Endothelial cell of umbilical vein (primary cell): ENCODE measurements at regions not wholly inside any gene's neighbourhood (a gene's known extent, or its start where the extent isn't known, plus 50 kb on each side); places are given as distances from the start of the nearest gene placed in this dataset.

Experiments
- BruUV-seq: library from RNA; stranded (reverse); fragments of 400-500 nt; replicated peaks from 2 replicates; lab custom pipeline; 2021; lab: Mats Ljungman, UMichigan
- CTCF ChIA-PET: fragments of 300-600, 350-600 bp; sonication (Branson Sonifier 250); formaldehyde crosslinking; loops from one replicate; lab custom pipeline; 2021; ENCODE audit warnings: antibody characterized with exemption, inconsistent platforms; lab: Charles Lee
- POLR2A ChIA-PET: fragments of 300-600, 350-600 bp; sonication (Branson Sonifier 250); formaldehyde crosslinking; loops from one replicate; lab custom pipeline; 2021; ENCODE audit warnings: antibody characterized with exemption, inconsistent platforms; lab: Charles Lee
- DNase-seq: peaks from one replicate; pipeline ENCODE4 v3.0.0-alpha.2; 2011; ENCODE audit warnings: low read depth, low spot score
- FAIRE-seq: peaks from 2 replicates; lab custom pipeline; 2011; peaks lifted over from hg19 to GRCh38; lab: Jason Lieb, UNC
- H2AFZ ChIP-seq: 2 replicates; pipeline ENCODE4 v1.6.0; 2012; ENCODE audit warnings: low read depth, low read length, control low read depth, inconsistent platforms
- H3K27ac ChIP-seq: 2 replicates; pipeline ENCODE4 v1.5.1; 2011; ENCODE audit warnings: low read depth, mild to moderate bottlenecking, control low read depth, low read length, moderate library complexity; ENCODE audit not compliant: insufficient read depth
- H3K27me3 ChIP-seq, 2 experiments: 2 replicates each; pipeline versions ENCODE4 v1.6.0 to v1.6.1; 2011; ENCODE audit warnings: low read length in 2 of 2, mixed read lengths in 1 of 2; ENCODE audit not compliant: control insufficient read depth in 2 of 2, insufficient read depth in 2 of 2
- H3K36me3 ChIP-seq, 2 experiments: 2 replicates in 1 of 2; 3 replicates in 1 of 2; pipeline ENCODE4 v1.5.1; 2011; ENCODE audit warnings: low read length in 2 of 2, mild to moderate bottlenecking in 1 of 2, moderate library complexity in 1 of 2; ENCODE audit not compliant: control insufficient read depth in 2 of 2, insufficient read depth in 2 of 2; ENCODE audit errors: extremely low read depth in 1 of 2
- H3K4me1 ChIP-seq: 3 replicates; pipeline ENCODE4 v1.5.1; 2011; ENCODE audit warnings: mild to moderate bottlenecking, low read length; ENCODE audit not compliant: control insufficient read depth, insufficient read depth; ENCODE audit errors: extremely low read depth
- H3K4me2 ChIP-seq: 2 replicates; pipeline ENCODE4 v1.6.1; 2011; ENCODE audit warnings: low read length, control low read depth, mixed read lengths; ENCODE audit not compliant: insufficient read depth
- H3K4me3 ChIP-seq, 3 experiments: fragments of 200-600 bp in 1 of 3; sonication (generic), shearing (Covaris generic) in 1 of 3; replicated peaks in 1 of 3; 2 replicates each; pipeline ENCODE4 v1.5.1; 2011 to 2016; ENCODE audit warnings: control low read depth in 3 of 3, low read length in 3 of 3, mild to moderate bottlenecking in 2 of 3, inconsistent platforms in 1 of 3, low read depth in 1 of 3, moderate library complexity in 1 of 3; ENCODE audit not compliant: insufficient read depth in 1 of 3
- H3K79me2 ChIP-seq: 2 replicates; pipeline ENCODE4 v1.6.0; 2012; ENCODE audit warnings: low read length, inconsistent platforms; ENCODE audit not compliant: control insufficient read depth, insufficient read depth
- H3K9ac ChIP-seq: replicated peaks from 2 replicates; pipeline ENCODE3; 2011; ENCODE audit warnings: low read length, control low read depth; ENCODE audit not compliant: insufficient read depth; ENCODE audit errors: extremely low read depth
- H3K9me1 ChIP-seq: replicated peaks from 3 replicates; pipeline ENCODE4 v1.6.0; 2011; ENCODE audit warnings: mild to moderate bottlenecking, low read length; ENCODE audit not compliant: control insufficient read depth, insufficient read depth; ENCODE audit errors: extremely low read depth
- H3K9me3 ChIP-seq: replicated peaks from 2 replicates; pipeline ENCODE4 v1.5.1; 2012; ENCODE audit warnings: low read length, inconsistent platforms; ENCODE audit not compliant: control insufficient read depth, insufficient read depth
- H4K20me1 ChIP-seq: replicated peaks from 2 replicates; pipeline ENCODE3; 2011; ENCODE audit warnings: mild to moderate bottlenecking, low read length; ENCODE audit not compliant: control insufficient read depth, insufficient read depth; ENCODE audit errors: extremely low read depth
- EZH2 ChIP-seq: IDR thresholded peaks from 2 replicates; pipeline ENCODE4 v1.6.1; 2012; ENCODE audit warnings: borderline replicate concordance, low read depth, mild to moderate bottlenecking, moderate library complexity, low read length, inconsistent platforms; ENCODE audit not compliant: severe bottlenecking
- FOS ChIP-seq: IDR thresholded peaks from 2 replicates; pipeline ENCODE4 v1.6.1; 2011; ENCODE audit warnings: mild to moderate bottlenecking, low read length, moderate library complexity, borderline replicate concordance; ENCODE audit not compliant: insufficient read depth
- JUN ChIP-seq: IDR thresholded peaks from 2 replicates; pipeline ENCODE4 v1.6.1; 2011; ENCODE audit warnings: borderline replicate concordance, low read depth; ENCODE audit not compliant: insufficient read length, insufficient read depth
- MAX ChIP-seq: IDR thresholded peaks from 2 replicates; pipeline ENCODE4 v1.6.1; 2011; ENCODE audit not compliant: insufficient read depth, insufficient read length
- MYC ChIP-seq: IDR thresholded peaks from one replicate; pipeline ENCODE4 v1.6.1; 2011; ENCODE audit warnings: mild to moderate bottlenecking, low read depth, low read length
- POLR2A ChIP-seq: IDR thresholded peaks from 2 replicates; pipeline ENCODE4 v1.6.1; 2012; ENCODE audit warnings: low read depth, mild to moderate bottlenecking, control low read depth, low read length
- POLR2AphosphoS5 ChIP-seq: IDR thresholded peaks from 2 replicates; pipeline ENCODE4 v1.6.1; 2012; ENCODE audit warnings: low read depth, mild to moderate bottlenecking, control low read depth, low read length, moderate library complexity; ENCODE audit not compliant: insufficient read depth
- dilution Hi-C: fragments of 300-500 bp; cut with MboI; formaldehyde crosslinking; loops from one replicate; pipeline ENCODE4 v1.15.0; 2019; ENCODE audit warnings: low sequenced_read_pairs; ENCODE audit not compliant: extremely low pct_ligation_motif_present
- intact Hi-C: fragments of 100-400 bp; cut with micrococcal nuclease; formaldehyde crosslinking; loops from one replicate; pipeline ENCODE4 v1.10.0; 2022
- TF ChIP-seq, protein P1 (sequence below), 2 donors: IDR thresholded peaks; 1 replicate in 1 of 2; 2 replicates in 1 of 2; pipeline ENCODE4 v1.5.1; 2011; ENCODE audit warnings: low read length in 2 of 2, mild to moderate bottlenecking in 2 of 2, moderate library complexity in 2 of 2, control low read depth in 1 of 2, inconsistent platforms in 1 of 2, low read depth in 1 of 2; ENCODE audit not compliant: insufficient read depth in 1 of 2; ENCODE audit errors: extremely low read depth in 1 of 2

DNA sequence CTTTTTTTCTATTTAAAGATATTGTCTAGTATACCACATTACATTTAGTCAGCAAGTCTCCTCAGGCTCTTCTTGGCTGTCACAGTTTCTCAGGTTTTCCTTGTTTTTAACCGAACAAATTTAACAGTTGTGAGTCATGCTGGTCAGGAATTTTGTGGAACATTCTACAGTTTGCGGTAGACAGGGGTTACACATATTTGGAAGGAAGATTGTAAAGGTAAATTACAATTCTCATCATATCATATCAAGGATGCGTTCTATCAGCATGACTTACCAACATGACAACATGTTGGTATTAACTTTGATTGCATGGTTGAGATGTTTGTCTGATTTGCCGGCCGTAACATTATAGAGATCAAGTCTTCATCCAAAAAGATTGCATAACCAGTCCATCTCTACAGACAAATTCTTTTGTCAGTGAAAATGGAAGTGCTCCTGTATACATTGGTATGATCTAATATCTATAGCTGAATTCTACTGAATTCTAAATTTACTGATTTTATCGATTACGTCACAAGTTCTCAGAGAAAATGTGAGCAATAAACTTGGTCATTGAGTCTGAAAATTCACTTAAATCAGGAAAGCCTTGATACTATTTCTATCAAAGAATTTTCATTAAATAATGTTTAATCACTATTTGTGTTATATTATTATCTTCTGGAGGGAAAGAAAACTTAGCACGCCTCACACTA, 664.4 kb upstream of the SLC8A1 start:
- FAIRE-seq, result no peak

DNA sequence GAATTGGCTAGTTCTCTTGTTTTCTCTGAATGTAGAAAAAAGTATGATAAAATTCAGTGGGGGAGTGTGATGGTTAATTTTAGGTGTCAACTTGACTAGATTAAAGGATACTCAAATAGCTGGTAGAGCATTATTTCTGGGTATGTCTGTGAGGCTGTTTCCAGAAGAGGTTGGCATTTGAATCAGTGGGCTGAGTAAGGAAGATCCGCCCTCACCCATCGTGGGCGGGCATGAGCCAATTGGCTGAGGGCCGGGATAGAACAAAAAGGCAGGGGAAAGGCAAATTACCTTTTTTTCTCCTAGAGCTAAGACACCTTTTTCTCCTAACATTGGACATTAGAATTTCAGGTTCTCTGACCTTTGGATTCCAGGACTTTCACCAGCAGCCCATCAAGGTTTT, 667.6 kb upstream of the SLC8A1 start:
- DNase-seq, result no peak
- dilution Hi-C loops (no loop called here), intact Hi-C loops (no loop called here)
- no peak overlapping the region for H3K27ac ChIP-seq
- ChIA-PET CTCF (no interaction called here), POLR2A (no interaction called here)
- H3K9ac ChIP-seq, result no peak overlapping the region
- no peak overlapping the region for H3K4me3 ChIP-seq
- no peak for FAIRE-seq
- TF ChIP-seq MAX (no peak), POLR2AphosphoS5 (no peak), EZH2 (no peak), POLR2A (no peak), JUN (no peak), FOS (no peak), MYC (no peak)
- TF ChIP-seq, protein P1, sequence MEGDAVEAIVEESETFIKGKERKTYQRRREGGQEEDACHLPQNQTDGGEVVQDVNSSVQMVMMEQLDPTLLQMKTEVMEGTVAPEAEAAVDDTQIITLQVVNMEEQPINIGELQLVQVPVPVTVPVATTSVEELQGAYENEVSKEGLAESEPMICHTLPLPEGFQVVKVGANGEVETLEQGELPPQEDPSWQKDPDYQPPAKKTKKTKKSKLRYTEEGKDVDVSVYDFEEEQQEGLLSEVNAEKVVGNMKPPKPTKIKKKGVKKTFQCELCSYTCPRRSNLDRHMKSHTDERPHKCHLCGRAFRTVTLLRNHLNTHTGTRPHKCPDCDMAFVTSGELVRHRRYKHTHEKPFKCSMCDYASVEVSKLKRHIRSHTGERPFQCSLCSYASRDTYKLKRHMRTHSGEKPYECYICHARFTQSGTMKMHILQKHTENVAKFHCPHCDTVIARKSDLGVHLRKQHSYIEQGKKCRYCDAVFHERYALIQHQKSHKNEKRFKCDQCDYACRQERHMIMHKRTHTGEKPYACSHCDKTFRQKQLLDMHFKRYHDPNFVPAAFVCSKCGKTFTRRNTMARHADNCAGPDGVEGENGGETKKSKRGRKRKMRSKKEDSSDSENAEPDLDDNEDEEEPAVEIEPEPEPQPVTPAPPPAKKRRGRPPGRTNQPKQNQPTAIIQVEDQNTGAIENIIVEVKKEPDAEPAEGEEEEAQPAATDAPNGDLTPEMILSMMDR (IDR thresholded peaks at IDR 0.05; ENCODE audit: extremely low read depth in 1 of 2, insufficient read depth in 1 of 2, low read depth in 1 of 2, low read length in 2 of 2), result no peak
- H3K9me3 ChIP-seq, result no peaks in the 10 kb centered on the region
- H3K4me2 ChIP-seq, result no peak overlapping the region
- H3K79me2 ChIP-seq, result no peaks in the 10 kb centered on the region
- BruUV-seq, result no TSS peak
- no peaks in the 10 kb centered on the region for H3K4me1 ChIP-seq
- no peaks in the 10 kb centered on the region for H3K27me3 ChIP-seq
- H3K9me1 ChIP-seq, result no peaks in the 10 kb centered on the region
- H4K20me1 ChIP-seq, result no peaks in the 10 kb centered on the region
- no peak overlapping the region for H2AFZ ChIP-seq
- no peaks in the 10 kb centered on the region for H3K36me3 ChIP-seq

More for the DNA sequence above, 664.4 kb upstream of the SLC8A1 start:
- Histone ChIP-seq H3K4me3 (no peak overlapping the region), H3K4me1 (no peaks in the 10 kb centered on the region), H3K4me2 (no peak overlapping the region), H3K9ac (no peak overlapping the region), H3K27ac (no peak overlapping the region), H3K79me2 (no peaks in the 10 kb centered on the region), H3K36me3 (no peaks in the 10 kb centered on the region), H3K9me1 (no peaks in the 10 kb centered on the region), H3K27me3 (no peaks in the 10 kb centered on the region), H3K9me3 (no peaks in the 10 kb centered on the region), H2AFZ (no peak overlapping the region), H4K20me1 (no peaks in the 10 kb centered on the region)
- TF ChIP-seq POLR2A, result no peak
- no TSS peak for BruUV-seq
- dilution Hi-C loops, result no loop called here
- intact Hi-C loops, result no loop called here
- ChIA-PET CTCF (interaction anchor here (1.0 to 1.9 kb wide), 2 partner anchors 26 to 284 kb away, joined by 3 to 4 read pairs; no protein-coding TSS in a partner anchor), POLR2A (no interaction called here)
- DNase-seq, result no peak
